H1 (cell line): ENCODE measurements at regions not wholly inside any gene's neighbourhood (a gene's known extent, or its start where the extent isn't known, plus 50 kb on each side); places are given as distances from the start of the nearest gene placed in this dataset.

Experiments
- CTCF ChIA-PET: fragments of 300-600 bp; sonication (Branson Sonifier 250); formaldehyde crosslinking; loops from one replicate; lab custom pipeline; 2021; ENCODE audit not compliant: partially characterized antibody; lab: Charles Lee
- POLR2A ChIA-PET: fragments of 300-600 bp; sonication (Branson Sonifier 250); formaldehyde crosslinking; loops from one replicate; lab custom pipeline; 2021; ENCODE audit warnings: inconsistent platforms; ENCODE audit not compliant: partially characterized antibody; lab: Charles Lee
- DNase-seq, 2 experiments: peaks; one replicate each; pipeline versions ENCODE4 v3.0.0 to v3.0.0-alpha.2; 2010 to 2022; ENCODE audit warnings: low spot score in 2 of 2, low read depth in 1 of 2, mixed read lengths in 1 of 2
- FAIRE-seq: peaks from 2 replicates; lab custom pipeline; 2011; peaks lifted over from hg19 to GRCh38; lab: Jason Lieb, UNC
- H2AFZ ChIP-seq: 2 replicates; pipeline ENCODE4 v1.8.1; 2012; ENCODE audit warnings: low read length, inconsistent platforms
- H2AK5ac ChIP-seq: 2 replicates; pipeline ENCODE4 v1.6.1; 2013; ENCODE audit warnings: low read depth, low read length
- H2BK120ac ChIP-seq: replicated peaks from 2 replicates; pipeline ENCODE3; 2013; ENCODE audit warnings: low read depth, low read length, inconsistent platforms
- H2BK12ac ChIP-seq: 2 replicates; pipeline ENCODE4 v1.6.1; 2013; ENCODE audit warnings: low read depth, low read length
- H2BK15ac ChIP-seq: 2 replicates; pipeline ENCODE4 v1.6.1; 2013; ENCODE audit warnings: low read length
- H2BK20ac ChIP-seq: 2 replicates; pipeline ENCODE4 v1.6.1; 2013; ENCODE audit warnings: low read length
- H2BK5ac ChIP-seq: 2 replicates; pipeline ENCODE4 v1.6.1; 2013; ENCODE audit warnings: low read depth, low read length
- H3K14ac ChIP-seq: 2 replicates; pipeline ENCODE4 v1.6.1; 2013; ENCODE audit warnings: inconsistent platforms; ENCODE audit not compliant: insufficient read length
- H3K18ac ChIP-seq: 2 replicates; pipeline ENCODE4 v1.6.1; 2013; ENCODE audit warnings: low read length; ENCODE audit errors: extremely low read depth
- H3K23ac ChIP-seq: 2 replicates; pipeline ENCODE4 v1.6.1; 2013; ENCODE audit warnings: inconsistent platforms; ENCODE audit not compliant: insufficient read length
- H3K23me2 ChIP-seq: 2 replicates; pipeline ENCODE4 v1.6.1; 2013; ENCODE audit warnings: low read depth, low read length
- H3K27ac ChIP-seq: 2 replicates; pipeline ENCODE4 v1.6.1; 2011; ENCODE audit warnings: low read depth, low read length, inconsistent platforms
- H3K27me3 ChIP-seq, 4 experiments: replicated peaks in 1 of 4; 1 replicate in 1 of 4; 2 replicates in 3 of 4; pipeline versions ENCODE4 v1.6.1 to v1.8.1; 2011 to 2013; ENCODE audit warnings: low read length in 3 of 4, mild to moderate bottlenecking in 3 of 4, inconsistent platforms in 2 of 4, mixed read lengths in 2 of 4, moderate library complexity in 1 of 4; ENCODE audit not compliant: control insufficient read depth in 3 of 4, insufficient read depth in 3 of 4; ENCODE audit errors: extremely low read depth in 1 of 4
- H3K36me3 ChIP-seq, 4 experiments: 2 replicates each; pipeline versions ENCODE4 v1.6.1 to v1.8.1; 2011 to 2013; ENCODE audit warnings: mild to moderate bottlenecking in 4 of 4, low read length in 3 of 4, moderate library complexity in 2 of 4, control low read depth in 1 of 4, inconsistent platforms in 1 of 4; ENCODE audit not compliant: insufficient read depth in 4 of 4, control insufficient read depth in 2 of 4
- H3K4ac ChIP-seq: replicated peaks from 2 replicates; pipeline ENCODE3; 2013; ENCODE audit warnings: low read length, low read depth, mixed read lengths, inconsistent platforms; ENCODE audit not compliant: insufficient read length
- H3K4me1 ChIP-seq, 4 experiments: replicated peaks in 1 of 4; 1 replicate in 1 of 4; 2 replicates in 3 of 4; pipeline versions ENCODE4 v1.6.1 to v1.8.1; 2011 to 2013; ENCODE audit warnings: low read length in 3 of 4, inconsistent platforms in 2 of 4, mixed read lengths in 1 of 4; ENCODE audit not compliant: insufficient read depth in 4 of 4, control insufficient read depth in 3 of 4
- H3K4me2 ChIP-seq, 2 experiments: 2 replicates each; pipeline versions ENCODE4 v1.6.1 to v1.8.1; 2011 to 2013; ENCODE audit warnings: low read depth in 2 of 2, low read length in 2 of 2, control low read depth in 1 of 2, inconsistent platforms in 1 of 2, mild to moderate bottlenecking in 1 of 2; ENCODE audit not compliant: insufficient read depth in 1 of 2
- H3K4me3 ChIP-seq, 4 experiments: fragments of 200-600, 300-600 bp in 1 of 4; sonication (generic), shearing (Covaris generic), sonication (Bioruptor Twin) in 1 of 4; 2 replicates each; pipeline versions ENCODE4 v1.5.1 to v1.8.1; 2011 to 2016; ENCODE audit warnings: low read length in 4 of 4, low read depth in 3 of 4, control low read depth in 2 of 4, inconsistent platforms in 2 of 4, mild to moderate bottlenecking in 2 of 4, mixed read lengths in 1 of 4, moderate library complexity in 1 of 4; ENCODE audit not compliant: insufficient read depth in 2 of 4; ENCODE audit errors: extremely low read depth in 1 of 4
- H3K56ac ChIP-seq: replicated peaks from 2 replicates; pipeline ENCODE3; 2013; ENCODE audit warnings: low read depth, mild to moderate bottlenecking, mixed read lengths, low read length, inconsistent platforms; ENCODE audit not compliant: insufficient read length
- H3K79me1 ChIP-seq: 2 replicates; pipeline ENCODE4 v1.6.1; 2013; ENCODE audit warnings: low read depth, low read length, control low read depth
- H3K79me2 ChIP-seq, 2 experiments: 2 replicates each; pipeline versions ENCODE4 v1.6.1 to v1.8.1; 2012 to 2013; ENCODE audit warnings: low read length in 2 of 2, mild to moderate bottlenecking in 2 of 2, inconsistent platforms in 1 of 2; ENCODE audit not compliant: insufficient read depth in 2 of 2, control insufficient read depth in 1 of 2
- H3K9ac ChIP-seq, 4 experiments: replicated peaks in 1 of 4; 1 replicate in 1 of 4; 2 replicates in 3 of 4; pipeline versions ENCODE4 v1.6.1 to v1.8.1; 2011 to 2013; ENCODE audit warnings: low read depth in 3 of 4, low read length in 3 of 4, control low read depth in 2 of 4, mild to moderate bottlenecking in 2 of 4, moderate library complexity in 2 of 4, inconsistent platforms in 1 of 4; ENCODE audit errors: extremely low read depth in 1 of 4
- H3K9me3 ChIP-seq, 2 experiments: 2 replicates each; pipeline versions ENCODE4 v1.6.1 to v1.8.1; 2012 to 2013; ENCODE audit warnings: mild to moderate bottlenecking in 2 of 2, moderate library complexity in 2 of 2, control low read depth in 1 of 2, inconsistent platforms in 1 of 2, low read depth in 1 of 2, low read length in 1 of 2, mixed read lengths in 1 of 2; ENCODE audit not compliant: insufficient read depth in 2 of 2
- H4K20me1 ChIP-seq, 2 experiments: replicated peaks in 1 of 2; 2 replicates each; pipeline versions ENCODE3 to v1.8.1; 2011 to 2013; ENCODE audit warnings: inconsistent platforms in 2 of 2, low read length in 2 of 2, mild to moderate bottlenecking in 1 of 2; ENCODE audit not compliant: insufficient read depth in 2 of 2, control insufficient read depth in 1 of 2
- H4K5ac ChIP-seq: 2 replicates; pipeline ENCODE4 v1.6.1; 2013; ENCODE audit warnings: low read length, low read depth, mixed read lengths, inconsistent platforms; ENCODE audit not compliant: insufficient read length
- H4K8ac ChIP-seq: 2 replicates; pipeline ENCODE4 v1.8.0; 2013; ENCODE audit warnings: mild to moderate bottlenecking, moderate library complexity, low read length, inconsistent platforms; ENCODE audit not compliant: insufficient read depth; ENCODE audit errors: extremely low read depth
- H4K91ac ChIP-seq: replicated peaks from 2 replicates; pipeline ENCODE3; 2013; ENCODE audit warnings: low read length, mixed read lengths, inconsistent platforms; ENCODE audit not compliant: insufficient read length
- ATF2 ChIP-seq: IDR thresholded peaks from 2 replicates; pipeline ENCODE4 v1.6.1; 2012; ENCODE audit warnings: low read length, inconsistent platforms
- CHD2 ChIP-seq: IDR thresholded peaks from 2 replicates; pipeline ENCODE4 v1.6.1; 2012; ENCODE audit warnings: low read length, improper control_type of control experiment
- EP300 ChIP-seq, 2 experiments: IDR thresholded peaks; 1 replicate in 1 of 2; 2 replicates in 1 of 2; pipeline ENCODE4 v1.6.1; 2011 to 2012; ENCODE audit warnings: low read depth in 2 of 2, low read length in 2 of 2, mild to moderate bottlenecking in 2 of 2, borderline replicate concordance in 1 of 2, inconsistent platforms in 1 of 2, moderate library complexity in 1 of 2
- JUN ChIP-seq: IDR thresholded peaks from 2 replicates; pipeline ENCODE4 v1.6.1; 2011; ENCODE audit warnings: low read depth, mild to moderate bottlenecking, improper control_type of control experiment, low read length
- NANOG ChIP-seq: IDR thresholded peaks from 2 replicates; pipeline ENCODE4 v1.6.1; 2011; ENCODE audit warnings: low read length, low read depth, mild to moderate bottlenecking, inconsistent platforms; ENCODE audit not compliant: insufficient read depth, poor library complexity, severe bottlenecking
- POLR2AphosphoS5 ChIP-seq: IDR thresholded peaks from 2 replicates; pipeline ENCODE4 v1.6.1; 2011; ENCODE audit warnings: low read depth, low read length
- RBBP5 ChIP-seq: IDR thresholded peaks from 2 replicates; pipeline ENCODE4 v1.7.1; 2012; ENCODE audit warnings: low read depth, mild to moderate bottlenecking, inconsistent platforms, low read length, moderate library complexity, borderline replicate concordance
- RNF2 ChIP-seq: fragments of 200-900, 300-1000 bp; sonication (generic); IDR thresholded peaks from 2 replicates; pipeline ENCODE4 v1.7.1; 2016; ENCODE audit warnings: borderline replicate concordance, low read depth, mild to moderate bottlenecking, antibody characterized with exemption, low read length; ENCODE audit not compliant: poor library complexity, severe bottlenecking; ENCODE audit errors: missing control alignments
- TAF7 ChIP-seq: optimal IDR thresholded peaks from 2 replicates; pipeline ENCODE3; 2011; ENCODE audit warnings: low read depth, mild to moderate bottlenecking, inconsistent platforms, low read length, moderate library complexity, borderline replicate concordance
- USF2 ChIP-seq: IDR thresholded peaks from 2 replicates; pipeline ENCODE4 v1.6.1; 2011; ENCODE audit warnings: low read length, improper control_type of control experiment
- WGBS, 2 experiments: shearing (Covaris generic) in 1 of 2; methylation state at CpG; one replicate each; pipeline versions ENCODE4 v1.1.6 to v1.1.7; 2013 to 2015; ENCODE audit warnings: low lambda C conversion rate in 2 of 2, mixed read lengths in 2 of 2, inconsistent platforms in 1 of 2, low coverage in 1 of 2, missing lambda C conversion rate in 1 of 2; ENCODE audit not compliant: insufficient replicate concordance in 2 of 2, insufficient coverage in 1 of 2, insufficient read length in 1 of 2; ENCODE audit errors: extremely low coverage in 1 of 2, missing lambda C conversion rate in 1 of 2; 5-methylcytosine and 5-hydroxymethylcytosine counted together

GRCh38 chr10:4048236-4048864 lies 263.3 kb upstream of the KLF6 start:
- H2BK15ac ChIP-seq, result no peak overlapping the region
- no peak overlapping the region for H3K23ac ChIP-seq
- H3K4ac ChIP-seq, result no peak overlapping the region
- FAIRE-seq (no peak), DNase-seq (no peak)
- H2BK120ac ChIP-seq, result no peak overlapping the region
- no peak overlapping the region for H2AK5ac ChIP-seq
- no peaks in the 10 kb centered on the region for H3K27me3 ChIP-seq
- H2AFZ ChIP-seq, result no peak overlapping the region
- ChIA-PET POLR2A (no interaction called here), CTCF (no interaction called here)
- H3K4me2 ChIP-seq, result no peak overlapping the region
- H3K79me2 ChIP-seq, result no peaks in the 10 kb centered on the region
- no peak overlapping the region for H3K56ac ChIP-seq
- no peak overlapping the region for H2BK12ac ChIP-seq
- H4K20me1 ChIP-seq, result no peaks in the 10 kb centered on the region
- H2BK5ac ChIP-seq, result no peak overlapping the region
- H2BK20ac ChIP-seq, result no peak overlapping the region
- H3K14ac ChIP-seq, result no peak overlapping the region
- no peak overlapping the region for H3K4me3 ChIP-seq
- no peaks in the 10 kb centered on the region for H3K36me3 ChIP-seq
- H3K23me2 ChIP-seq, result no peaks in the 10 kb centered on the region
- 95% methylated on average over 2 of the region's 2 CpGs; no CpG with 5 or more reads in 1 of the 2 experiments for WGBS, 2 experiments
- no peak overlapping the region for H4K5ac ChIP-seq
- no peaks in the 10 kb centered on the region for H3K9me3 ChIP-seq
- no peak overlapping the region for H4K91ac ChIP-seq
- H3K9ac ChIP-seq, result no peak overlapping the region
- H3K27ac ChIP-seq, result no peak overlapping the region
- no peaks in the 10 kb centered on the region for H3K79me1 ChIP-seq
- H4K8ac ChIP-seq, result no peak overlapping the region
- no peaks in the 10 kb centered on the region for H3K4me1 ChIP-seq
- no peak overlapping the region for H3K18ac ChIP-seq
- TF ChIP-seq TAF7 (no peak), USF2 (no peak), EP300 (IDR thresholded peaks at IDR 0.05; ENCODE audit: borderline replicate concordance in 1 of 2, low read depth in 2 of 2, low read length in 2 of 2) (no peak), JUN (no peak), RBBP5 (no peak), NANOG (no peak), ATF2 (no peak), CHD2 (no peak), POLR2AphosphoS5 (no peak), RNF2 (no peak)
